ENCODE measurements at regions not wholly inside any gene's neighbourhood (a gene's known extent, or its start where the extent isn't known, plus 50 kb on each side); places are given as distances from the start of the nearest gene placed in this dataset.

DNA sequence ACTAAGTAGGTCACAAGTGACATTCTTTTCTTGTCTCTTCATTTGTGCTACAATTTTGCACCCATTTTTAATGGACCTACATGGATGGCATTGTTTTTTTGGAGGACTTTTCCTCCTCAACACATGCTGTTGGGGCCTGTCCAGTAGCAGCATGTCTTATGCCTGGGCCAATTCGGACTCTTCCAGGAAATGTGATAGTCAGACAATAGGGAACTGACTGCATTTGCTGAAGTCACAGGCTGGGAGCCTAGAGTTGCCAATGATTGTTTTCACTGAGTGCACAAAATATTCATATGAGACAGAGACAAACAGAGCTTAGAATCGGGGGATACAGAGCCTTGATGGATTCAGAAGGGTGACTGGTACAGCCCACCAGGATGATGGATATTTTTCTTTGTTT is 867.3 kb upstream of the GOT2 start:
- TF ChIP-seq, protein P1, sequence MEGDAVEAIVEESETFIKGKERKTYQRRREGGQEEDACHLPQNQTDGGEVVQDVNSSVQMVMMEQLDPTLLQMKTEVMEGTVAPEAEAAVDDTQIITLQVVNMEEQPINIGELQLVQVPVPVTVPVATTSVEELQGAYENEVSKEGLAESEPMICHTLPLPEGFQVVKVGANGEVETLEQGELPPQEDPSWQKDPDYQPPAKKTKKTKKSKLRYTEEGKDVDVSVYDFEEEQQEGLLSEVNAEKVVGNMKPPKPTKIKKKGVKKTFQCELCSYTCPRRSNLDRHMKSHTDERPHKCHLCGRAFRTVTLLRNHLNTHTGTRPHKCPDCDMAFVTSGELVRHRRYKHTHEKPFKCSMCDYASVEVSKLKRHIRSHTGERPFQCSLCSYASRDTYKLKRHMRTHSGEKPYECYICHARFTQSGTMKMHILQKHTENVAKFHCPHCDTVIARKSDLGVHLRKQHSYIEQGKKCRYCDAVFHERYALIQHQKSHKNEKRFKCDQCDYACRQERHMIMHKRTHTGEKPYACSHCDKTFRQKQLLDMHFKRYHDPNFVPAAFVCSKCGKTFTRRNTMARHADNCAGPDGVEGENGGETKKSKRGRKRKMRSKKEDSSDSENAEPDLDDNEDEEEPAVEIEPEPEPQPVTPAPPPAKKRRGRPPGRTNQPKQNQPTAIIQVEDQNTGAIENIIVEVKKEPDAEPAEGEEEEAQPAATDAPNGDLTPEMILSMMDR (conservative IDR thresholded peaks at IDR 0.05; ENCODE audit: low read depth, low read length), result no peak
- no peak overlapping the region for H3K4me3 ChIP-seq (ENCODE audit: low read length)
- DNase-seq (ENCODE audit: low read depth), result no peak

DNA sequence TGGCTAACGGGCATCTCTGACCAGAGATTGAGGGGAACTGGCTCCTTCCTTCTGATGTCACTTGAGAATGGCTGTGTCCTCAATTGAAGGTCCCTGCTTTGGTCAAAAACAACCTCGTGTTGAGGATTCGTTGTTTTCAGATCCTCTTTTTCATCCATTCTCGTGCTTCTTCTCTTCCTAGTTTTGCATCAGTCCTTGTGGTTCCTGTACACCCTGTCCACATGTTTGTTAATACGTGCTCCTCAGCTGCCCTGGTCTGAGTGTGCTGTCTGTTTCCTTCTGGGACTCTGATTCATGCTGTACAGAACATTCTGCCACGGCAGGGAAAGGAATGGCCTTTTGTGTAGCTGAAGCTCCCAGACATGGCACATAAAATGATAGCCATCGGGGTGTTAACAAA is 863.2 kb upstream of the GOT2 start:
- no peak overlapping the region for H3K4me3 ChIP-seq (ENCODE audit: low read length)
- TF ChIP-seq, protein P1 (conservative IDR thresholded peaks at IDR 0.05; ENCODE audit: low read depth, low read length), result no peak
- DNase-seq (ENCODE audit: low read depth), result no peak

DNA sequence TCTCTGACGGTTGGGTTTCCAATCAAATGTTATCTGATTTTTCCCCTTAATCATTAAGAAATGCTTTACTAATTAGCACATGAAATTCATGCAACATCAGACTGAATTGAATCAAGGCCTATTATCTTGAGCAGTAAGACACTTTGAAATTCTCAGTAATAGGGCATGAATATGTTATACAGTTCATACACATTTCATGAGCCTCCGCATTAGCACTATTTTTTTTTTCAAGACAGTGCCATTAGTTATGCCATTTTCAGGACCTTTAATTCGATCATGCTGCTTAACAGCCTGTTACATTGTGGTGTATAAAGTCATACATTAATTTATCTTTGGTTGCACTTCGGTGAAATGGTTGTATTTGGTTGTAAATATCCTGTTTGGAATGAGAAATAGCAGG is 862.6 kb upstream of the GOT2 start:
- TF ChIP-seq, protein P1 (conservative IDR thresholded peaks at IDR 0.05; ENCODE audit: low read depth, low read length), result no peak
- no peak overlapping the region for H3K4me3 ChIP-seq (ENCODE audit: low read length)
- no peak for DNase-seq (ENCODE audit: low read depth)

DNA sequence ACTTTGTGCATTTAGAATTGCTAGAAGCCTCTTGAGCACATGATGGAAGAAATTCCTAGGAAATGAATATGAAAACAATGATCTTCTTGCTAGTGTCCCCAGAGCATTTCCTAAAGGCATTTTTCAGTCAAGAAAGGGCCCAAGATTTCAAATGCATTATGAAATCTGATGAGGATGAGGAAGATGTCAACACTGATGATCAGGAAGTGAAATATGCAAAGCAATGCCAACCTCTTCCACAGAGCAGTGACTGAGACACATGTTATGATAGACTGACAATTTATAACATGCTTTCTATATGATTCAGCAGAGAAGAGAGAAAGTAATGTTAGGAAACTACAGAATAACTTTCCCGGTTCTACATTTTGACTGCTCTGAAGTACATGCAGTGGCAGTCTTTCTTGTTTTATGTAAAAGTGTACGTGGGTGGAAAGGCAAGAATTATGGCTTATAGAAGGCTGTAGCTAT is 859.1 kb upstream of the GOT2 start:
- TF ChIP-seq, protein P1 (conservative IDR thresholded peaks at IDR 0.05; ENCODE audit: low read depth, low read length), result no peak
- no peak overlapping the region for H3K4me3 ChIP-seq (ENCODE audit: low read length)
- DNase-seq (ENCODE audit: low read depth), result no peak

DNA sequence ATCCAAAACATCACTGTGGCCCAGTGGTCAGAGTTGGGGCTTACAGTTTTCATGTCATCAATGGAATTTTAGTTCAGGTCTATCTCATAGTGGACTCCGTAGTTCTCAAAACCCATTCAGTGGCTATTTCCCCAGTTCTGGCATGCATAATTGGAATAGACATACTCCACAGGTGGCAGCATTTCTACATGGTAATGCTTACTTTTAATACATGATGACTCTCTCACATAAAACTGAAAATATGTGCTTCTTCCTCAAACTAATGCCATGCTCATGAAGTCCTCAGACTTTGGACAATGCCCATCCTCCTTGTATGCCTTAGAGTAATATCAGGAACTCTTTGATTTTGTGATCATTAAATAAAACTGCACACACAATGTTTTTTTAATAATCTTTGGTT is 857.4 kb upstream of the GOT2 start:
- H3K4me3 ChIP-seq (ENCODE audit: low read length), result no peak overlapping the region
- DNase-seq (ENCODE audit: low read depth), result peak; percentile 20
- TF ChIP-seq, protein P1 (conservative IDR thresholded peaks at IDR 0.05; ENCODE audit: low read depth, low read length), result peak; percentile 40

DNA sequence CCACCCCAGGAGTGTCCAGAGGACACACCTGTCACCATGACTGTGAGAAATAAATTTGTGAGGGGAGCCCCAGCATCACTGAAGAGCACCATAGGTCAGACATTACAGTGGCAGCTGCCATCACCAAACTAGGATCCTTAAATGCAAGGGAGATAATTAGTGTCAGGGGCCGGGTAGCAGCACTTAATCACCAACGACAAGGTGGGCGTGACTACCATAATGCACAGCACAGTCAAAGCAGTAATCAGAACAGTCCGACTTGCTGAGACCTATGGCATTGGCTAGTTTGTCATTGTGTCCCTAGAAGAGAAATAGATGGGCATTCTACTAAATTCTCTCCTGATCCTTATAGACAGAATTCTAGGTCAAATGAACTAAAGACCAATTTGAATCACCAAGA is 856.7 kb upstream of the GOT2 start:
- no peak overlapping the region for H3K4me3 ChIP-seq (ENCODE audit: low read length)
- TF ChIP-seq, protein P1 (conservative IDR thresholded peaks at IDR 0.05; ENCODE audit: low read depth, low read length), result no peak
- no peak for DNase-seq (ENCODE audit: low read depth)

DNA sequence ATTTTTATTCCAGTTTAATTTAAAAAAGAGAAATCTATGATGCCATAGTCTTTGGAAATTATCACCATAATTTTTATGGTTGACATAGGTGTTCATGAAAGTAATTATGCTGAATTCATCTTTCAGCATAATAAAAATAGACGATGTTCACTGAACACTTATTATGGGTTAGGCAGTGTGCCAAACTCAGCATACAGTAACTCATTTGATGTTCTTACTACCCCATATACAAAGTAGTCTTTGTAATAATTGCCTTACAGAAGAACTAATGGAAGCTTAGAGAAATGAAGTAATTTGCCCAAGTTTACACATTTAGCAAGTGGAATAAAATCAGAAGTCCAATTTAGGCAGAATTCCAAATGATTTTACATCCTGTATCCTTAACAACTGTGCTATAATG is 852.2 kb upstream of the GOT2 start:
- H3K4me3 ChIP-seq (ENCODE audit: low read length), result no peak overlapping the region
- TF ChIP-seq, protein P1 (conservative IDR thresholded peaks at IDR 0.05; ENCODE audit: low read depth, low read length), result no peak
- DNase-seq (ENCODE audit: low read depth), result no peak
